ENCODE measurements at regions not wholly inside any gene's neighbourhood (a gene's known extent, or its start where the extent isn't known, plus 50 kb on each side); places are given as distances from the start of the nearest gene placed in this dataset. TPM values are rescaled to one million over a fixed set of nuclear protein-coding genes. Genes with fewer than 3 reads are reported as not detected.

- Histone ChIP-seq H3K36me3 (ENCODE audit: control insufficient read depth in 1 of 2, insufficient read depth in 2 of 2, low read length in 2 of 2) (no peaks in the 10 kb centered on the region), H3K79me2 (ENCODE audit: insufficient read depth, low read length) (no peaks in the 10 kb centered on the region), H3K9me2 (ENCODE audit: insufficient read depth) (no peaks in the 10 kb centered on the region), H3K27me3 (ENCODE audit: insufficient read depth, low read length) (no peaks in the 10 kb centered on the region; the same call in 1 of the 2 replicates), H3K27ac (ENCODE audit: low read depth, low read length) (no peak overlapping the region), H3K9me3 (ENCODE audit: control insufficient read depth in 1 of 2, insufficient read depth in 1 of 2, low read depth in 1 of 2, low read length in 2 of 2) (no peaks in the 10 kb centered on the region), H2AFZ (ENCODE audit: low read depth, low read length, poor library complexity, severe bottlenecking) (no peak overlapping the region), H3K9ac (ENCODE audit: low read length) (no peak overlapping the region), H3K4me1 (ENCODE audit: control insufficient read depth in 1 of 2, insufficient read depth in 2 of 2, low read length in 2 of 2) (no peaks in the 10 kb centered on the region), H4K20me1 (ENCODE audit: insufficient read depth) (no peaks in the 10 kb centered on the region), H3K4me2 (ENCODE audit: low read length) (no peak overlapping the region), H3K4me3 (replicated peaks in 1 of 2; ENCODE audit: low read depth in 1 of 2, low read length in 2 of 2) (no peak overlapping the region)
- intact Hi-C loops (cut with micrococcal nuclease): no loop called here
- CTCF ChIA-PET: no interaction called here
- ATAC-seq (no peak), DNase-seq (ENCODE audit: low read depth, low spot score) (no peak)
- no peak for TF ChIP-seq POLR2A (IDR thresholded peaks at IDR 0.05; ENCODE audit: borderline replicate concordance, extremely low read depth, insufficient read depth, insufficient read length)
- no peak for TF ChIP-seq FOSL1 (IDR thresholded peaks at IDR 0.05; ENCODE audit: low read depth)
- no peak for TF ChIP-seq EZH2phosphoT487 (IDR thresholded peaks at IDR 0.05; ENCODE audit: borderline replicate concordance)
- TF ChIP-seq SP1 (IDR thresholded peaks at IDR 0.05; ENCODE audit: low read depth): no peak
- BruUV-seq (replicated peaks): no TSS peak
- RAD21 ChIA-PET (ENCODE audit: low non-redundant PET in 1 of 2, low total read pairs in 2 of 2, uncharacterized antibody in 2 of 2, unreplicated experiment in 2 of 2): no interaction called here
- POLR2A ChIA-PET: no interaction called here
Measured at GRCh38 chr2:111715987-111716904, 167.7 kb downstream of the ANAPC1 start.

GRCh38 chr2:111716905-111717775, 166.9 kb downstream of the ANAPC1 start:
- Histone ChIP-seq H3K36me3 (ENCODE audit: control insufficient read depth in 1 of 2, insufficient read depth in 2 of 2, low read length in 2 of 2) (no peaks in the 10 kb centered on the region), H3K27me3 (ENCODE audit: insufficient read depth, low read length) (no peaks in the 10 kb centered on the region; the same call in 1 of the 2 replicates), H3K27ac (ENCODE audit: low read depth, low read length) (no peak overlapping the region), H3K9me3 (ENCODE audit: control insufficient read depth in 1 of 2, insufficient read depth in 1 of 2, low read depth in 1 of 2, low read length in 2 of 2) (no peaks in the 10 kb centered on the region), H4K20me1 (ENCODE audit: insufficient read depth) (no peaks in the 10 kb centered on the region), H3K4me3 (replicated peaks in 1 of 2; ENCODE audit: low read depth in 1 of 2, low read length in 2 of 2) (no peak overlapping the region), H3K9ac (ENCODE audit: low read length) (no peak overlapping the region), H3K4me2 (ENCODE audit: low read length) (no peak overlapping the region), H3K4me1 (ENCODE audit: control insufficient read depth in 1 of 2, insufficient read depth in 2 of 2, low read length in 2 of 2) (no peaks in the 10 kb centered on the region), H3K79me2 (ENCODE audit: insufficient read depth, low read length) (no peaks in the 10 kb centered on the region), H2AFZ (ENCODE audit: low read depth, low read length, poor library complexity, severe bottlenecking) (no peak overlapping the region), H3K9me2 (ENCODE audit: insufficient read depth) (no peaks in the 10 kb centered on the region)
- intact Hi-C loops (cut with micrococcal nuclease): no loop called here
- ChIA-PET RAD21 (ENCODE audit: low non-redundant PET in 1 of 2, low total read pairs in 2 of 2, uncharacterized antibody in 2 of 2, unreplicated experiment in 2 of 2) (no interaction called here), CTCF (no interaction called here), POLR2A (no interaction called here)
- no peak for DNase-seq (ENCODE audit: low read depth, low spot score)
- no peak for ATAC-seq
- no peak for TF ChIP-seq POLR2A (IDR thresholded peaks at IDR 0.05; ENCODE audit: borderline replicate concordance, extremely low read depth, insufficient read depth, insufficient read length)
- BruUV-seq (replicated peaks): no TSS peak

Small RNAs in the stretch of these regions (microRNA-seq; reads per million reads assigned to microRNA genes)
- gene MIR4435-2 (ENCODE audit: borderline number of aligned reads): not detected

Measured in HCT116 (cell line).